ENCODE measurements at regions not wholly inside any gene's neighbourhood (a gene's known extent, or its start where the extent isn't known, plus 50 kb on each side); places are given as distances from the start of the nearest gene placed in this dataset.

GRCh38 chr2:43109261-43109743 lies 117.1 kb downstream of the ZFP36L2 start:
- TF ChIP-seq CTCF (IDR thresholded peaks at IDR 0.05; ENCODE audit: insufficient read depth, low read length) (no peak), POLR2AphosphoS5 (IDR thresholded peaks at IDR 0.05; ENCODE audit: low read depth) (peak; percentile 76), REST (IDR thresholded peaks at IDR 0.05; ENCODE audit: insufficient replicate concordance, low read depth) (peak; percentile 30), GABPA (IDR thresholded peaks at IDR 0.05; ENCODE audit: low read depth) (no peak), SPI1 (IDR thresholded peaks at IDR 0.05; ENCODE audit: borderline replicate concordance, low read depth) (peak; percentile 87)
